H7 (cell line): ENCODE measurements at regions not wholly inside any gene's neighbourhood (a gene's known extent, or its start where the extent isn't known, plus 50 kb on each side); places are given as distances from the start of the nearest gene placed in this dataset.
A peak's percentile ranks its signal among the peaks of the same experiment; 100 is the strongest.
"Not testable (repeated sequence)": the region's sequence is repeated elsewhere in the genome, so short reads cannot be mapped to it uniquely, and the experiment has no call there.

Experiments used
- DNase-seq: peaks from one replicate; pipeline ENCODE4 v3.0.0; 2012
- H3K27me3 ChIP-seq: 2 replicates; pipeline ENCODE4 v1.6.0; 2011; ENCODE audit warnings: mild to moderate bottlenecking, low read length; ENCODE audit not compliant: control insufficient read depth, insufficient read depth
- H3K36me3 ChIP-seq: replicated peaks from 2 replicates; pipeline ENCODE4 v1.5.1; 2011; ENCODE audit warnings: low read length; ENCODE audit not compliant: control insufficient read depth, insufficient read depth
- H3K4me3 ChIP-seq: 2 replicates; pipeline ENCODE4 v1.5.1; 2011; ENCODE audit warnings: low read depth, mild to moderate bottlenecking, control low read depth, low read length, moderate library complexity; ENCODE audit not compliant: insufficient read depth

- Histone ChIP-seq H3K36me3 (no peaks in the 10 kb centered on the region), H3K27me3 (no peaks in the 10 kb centered on the region), H3K4me3 (no peak overlapping the region)
- DNase-seq, result no peak
These were observed 252.5 kb downstream of the SMAD2 start for GRCh38 chr18:47677952-47678351.

DNA sequence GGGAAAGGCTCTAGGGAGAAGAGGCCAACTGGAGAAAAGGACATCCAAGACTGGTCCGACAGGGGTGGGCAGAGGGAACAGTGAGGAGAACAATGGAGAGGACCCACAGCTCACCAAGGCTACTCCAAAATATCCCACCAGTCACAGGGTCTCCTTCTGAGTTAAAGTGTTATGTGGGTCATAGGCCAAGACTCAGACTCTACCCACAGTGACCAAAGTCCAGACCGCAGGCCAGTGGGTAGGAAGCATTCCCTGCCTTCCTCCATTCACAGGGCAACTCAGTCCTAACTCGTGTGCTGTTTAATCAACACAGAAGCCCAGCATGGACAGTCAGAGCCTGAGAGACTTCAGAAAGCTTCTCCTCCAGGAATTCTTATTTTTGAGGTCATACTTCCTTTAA, 260.6 kb downstream of the SMAD2 start:
- no peak for DNase-seq
- H3K36me3 ChIP-seq, result no peaks in the 10 kb centered on the region
- no peaks in the 10 kb centered on the region for H3K27me3 ChIP-seq
- no peak overlapping the region for H3K4me3 ChIP-seq

GRCh38 chr18:47658498-47658897, 272.0 kb downstream of the SMAD2 start:
- H3K4me3 ChIP-seq, result no peak overlapping the region
- H3K27me3 ChIP-seq, result no peaks in the 10 kb centered on the region; the same call in 1 of the 2 replicates
- H3K36me3 ChIP-seq, result no peaks in the 10 kb centered on the region
- no peak for DNase-seq

- H3K4me3 ChIP-seq, result no peak overlapping the region
- H3K27me3 ChIP-seq, result no peaks in the 10 kb centered on the region; the same call in 1 of the 2 replicates
- no peaks in the 10 kb centered on the region for H3K36me3 ChIP-seq
- no peak for DNase-seq
These were observed 275.5 kb downstream of the SMAD2 start for GRCh38 chr18:47654988-47655387.

DNA sequence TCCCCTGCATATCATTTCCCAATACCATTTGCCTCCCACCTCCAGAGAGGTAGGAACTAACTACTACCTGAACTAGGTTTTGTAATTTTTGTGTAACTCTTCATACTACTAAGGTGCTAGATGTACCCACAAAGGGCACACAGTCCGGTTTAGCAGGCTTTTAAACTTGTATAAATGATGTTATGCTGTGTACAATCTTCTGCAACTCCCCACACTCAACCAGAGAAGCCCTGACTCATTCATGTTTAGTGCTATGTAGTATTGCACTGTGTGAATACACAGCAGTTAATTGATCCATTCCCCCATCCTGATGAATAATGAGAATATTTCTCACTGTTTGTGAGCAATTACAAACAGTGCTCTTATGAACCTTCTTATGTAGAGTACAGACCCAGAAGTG, 285.6 kb downstream of the SMAD2 start:
- H3K4me3 ChIP-seq, result no peak overlapping the region
- H3K27me3 ChIP-seq, result no peaks in the 10 kb centered on the region
- DNase-seq, result no peak

GRCh38 chr18:47637551-47637950, 292.9 kb downstream of the SMAD2 start:
- DNase-seq, H3K36me3 ChIP-seq, H3K27me3 ChIP-seq, H3K4me3 ChIP-seq: not testable (repeated sequence)

More for the DNA sequence above, 285.6 kb downstream of the SMAD2 start:
- no peaks in the 10 kb centered on the region for H3K36me3 ChIP-seq

- no peak for DNase-seq
- Histone ChIP-seq H3K27me3 (no peaks in the 10 kb centered on the region), H3K4me3 (no peak overlapping the region), H3K36me3 (no peaks in the 10 kb centered on the region)
These were observed 295.0 kb downstream of the SMAD2 start for GRCh38 chr18:47635416-47635815.

GRCh38 chr18:47632970-47633635, 297.4 kb downstream of the SMAD2 start:
- Histone ChIP-seq H3K27me3 (no peaks in the 10 kb centered on the region), H3K36me3 (no peaks in the 10 kb centered on the region), H3K4me3 (no peak overlapping the region)
- DNase-seq, result no peak

DNA sequence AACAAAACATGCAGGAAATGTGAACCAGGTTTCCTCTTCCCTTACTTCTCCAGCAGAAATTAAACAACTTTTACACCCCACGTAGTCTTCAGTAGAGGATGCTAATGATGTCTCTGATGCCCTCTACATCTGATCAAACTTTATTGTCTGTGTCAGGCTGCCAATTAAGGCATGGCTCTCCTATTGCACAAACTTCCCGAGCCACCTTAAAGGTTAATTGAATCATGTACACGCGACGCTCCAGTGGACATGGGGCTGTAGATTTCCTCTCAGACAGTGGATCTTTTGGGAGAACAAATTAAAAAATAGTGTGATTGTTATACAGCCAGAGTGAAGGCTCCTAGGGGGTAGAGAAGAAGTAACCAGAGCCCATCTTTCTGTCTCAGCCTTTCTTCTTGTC, 301.6 kb downstream of the SMAD2 start:
- no peak for DNase-seq
- Histone ChIP-seq H3K4me3 (no peak overlapping the region), H3K36me3 (no peaks in the 10 kb centered on the region), H3K27me3 (no peaks in the 10 kb centered on the region)

GRCh38 chr18:47628240-47628781, 302.1 kb downstream of the SMAD2 start:
- H3K4me3 ChIP-seq, result no peak overlapping the region
- no peaks in the 10 kb centered on the region for H3K36me3 ChIP-seq
- no peaks in the 10 kb centered on the region for H3K27me3 ChIP-seq
- DNase-seq, result no peak

GRCh38 chr18:47627030-47627429, 303.4 kb downstream of the SMAD2 start:
- Histone ChIP-seq H3K4me3 (no peak overlapping the region), H3K36me3 (no peaks in the 10 kb centered on the region), H3K27me3 (no peaks in the 10 kb centered on the region)
- no peak for DNase-seq

- no peak for DNase-seq
- Histone ChIP-seq H3K36me3 (no peaks in the 10 kb centered on the region), H3K27me3 (no peaks in the 10 kb centered on the region), H3K4me3 (no peak overlapping the region)
These were observed 310.5 kb downstream of the SMAD2 start for GRCh38 chr18:47619771-47620448.

DNA sequence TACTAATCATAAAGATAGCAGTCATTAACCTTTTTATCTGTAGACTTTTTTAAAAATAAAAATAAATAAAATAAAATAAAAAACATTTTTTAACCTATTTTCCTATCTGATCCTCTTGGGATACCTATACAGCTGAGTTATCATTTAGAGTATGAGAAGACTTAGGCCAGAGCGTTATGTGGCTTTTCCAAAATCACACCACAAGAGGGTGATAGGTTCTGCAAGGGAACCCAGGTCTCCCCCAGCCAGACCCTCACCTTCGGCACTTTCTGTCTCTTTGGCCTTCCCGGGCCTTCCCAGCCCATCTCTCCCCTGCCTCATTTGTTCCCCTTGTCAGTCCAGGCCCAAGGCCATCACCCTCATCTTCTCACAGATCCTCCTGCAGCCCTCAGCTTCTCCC, 311.7 kb downstream of the SMAD2 start:
- no peaks in the 10 kb centered on the region for H3K27me3 ChIP-seq
- H3K4me3 ChIP-seq, result no peak overlapping the region
- no peaks in the 10 kb centered on the region for H3K36me3 ChIP-seq
- peak; percentile 28 for DNase-seq

- no peak overlapping the region for H3K4me3 ChIP-seq
- H3K27me3 ChIP-seq, result no peaks in the 10 kb centered on the region
- no peak for DNase-seq
- no peaks in the 10 kb centered on the region for H3K36me3 ChIP-seq
These were observed 315.4 kb downstream of the SMAD2 start for GRCh38 chr18:47615043-47615442.

- H3K27me3 ChIP-seq, result no peaks in the 10 kb centered on the region
- H3K36me3 ChIP-seq, result no peaks in the 10 kb centered on the region
- H3K4me3 ChIP-seq, result no peak overlapping the region
- no peak for DNase-seq
These were observed 316.5 kb downstream of the SMAD2 start for GRCh38 chr18:47613929-47614328.
